Activated CD4-positive, CD25-positive, alpha-beta regulatory T cell (primary cell): ENCODE measurements at regions not wholly inside any gene's neighbourhood (a gene's known extent, or its start where the extent isn't known, plus 50 kb on each side); places are given as distances from the start of the nearest gene placed in this dataset.
"Not testable (repeated sequence)": the region's sequence is repeated elsewhere in the genome, so short reads cannot be mapped to it uniquely, and the experiment has no call there.

Source experiments
- DNase-seq, 4 experiments: peaks; one replicate each; lab custom pipeline; 2025; lab: John Stamatoyannopoulos, UW

- no peak for DNase-seq
Measured at GRCh38 chr18:8882632-8883408, 177.5 kb downstream of the MTCL1 start.

- no peak for DNase-seq
Measured at GRCh38 chr18:8883409-8883668, 178.0 kb downstream of the MTCL1 start.

GRCh38 chr18:8887877-8888276 lies 182.5 kb downstream of the MTCL1 start:
- DNase-seq: not testable (repeated sequence)

- no peak for DNase-seq
Measured at GRCh38 chr18:8889489-8889888, 184.1 kb downstream of the MTCL1 start.

GRCh38 chr18:8890503-8890902 lies 185.1 kb downstream of the MTCL1 start:
- DNase-seq: not testable (repeated sequence)

GRCh38 chr18:8890957-8891464 lies 185.7 kb downstream of the MTCL1 start:
- DNase-seq: no peak

- no peak for DNase-seq
Measured at GRCh38 chr18:8893221-8893620, 187.9 kb downstream of the MTCL1 start.

GRCh38 chr18:8893628-8894231 lies 188.4 kb downstream of the MTCL1 start:
- DNase-seq: no peak

- no peak for DNase-seq
Measured at GRCh38 chr18:8894823-8895222, 189.5 kb downstream of the MTCL1 start.

- DNase-seq: no peak
Measured at GRCh38 chr18:8895341-8895740, 190.0 kb downstream of the MTCL1 start.

GRCh38 chr18:8895987-8896619 lies 190.7 kb downstream of the MTCL1 start:
- DNase-seq: no peak

GRCh38 chr18:8899000-8899399 lies 193.6 kb downstream of the MTCL1 start:
- DNase-seq: no peak

GRCh38 chr18:8900552-8900951 lies 195.2 kb downstream of the MTCL1 start:
- no peak for DNase-seq

GRCh38 chr18:8901019-8901418 lies 195.7 kb downstream of the MTCL1 start:
- DNase-seq: no peak

- DNase-seq: no peak
Measured at GRCh38 chr18:8904316-8904715, 198.2 kb upstream of the NDUFV2 start.

- DNase-seq: no peak
Measured at GRCh38 chr18:8908792-8909510, 193.5 kb upstream of the NDUFV2 start.

GRCh38 chr18:8910186-8910822 lies 192.2 kb upstream of the NDUFV2 start:
- DNase-seq: no peak

GRCh38 chr18:8910843-8911242 lies 191.7 kb upstream of the NDUFV2 start:
- DNase-seq: no peak

GRCh38 chr18:8911408-8912340 lies 190.8 kb upstream of the NDUFV2 start:
- DNase-seq: no peak

- DNase-seq: no peak
Measured at GRCh38 chr18:8912348-8913326, 189.9 kb upstream of the NDUFV2 start.
